Retinal pigment epithelial cell (primary cell): ENCODE measurements at regions not wholly inside any gene's neighbourhood (a gene's known extent, or its start where the extent isn't known, plus 50 kb on each side); places are given as distances from the start of the nearest gene placed in this dataset.

Experiments used
- DNase-seq: peaks from one replicate; pipeline ENCODE4 v3.0.0-alpha.2; 2010; ENCODE audit warnings: low read depth
- H3K4me3 ChIP-seq: 2 replicates; pipeline ENCODE4 v1.5.1; 2011; ENCODE audit warnings: mild to moderate bottlenecking, low read length, control low read depth, moderate library complexity
- CTCF ChIP-seq: conservative IDR thresholded peaks from 2 replicates; pipeline ENCODE4 v1.5.1; 2011; ENCODE audit warnings: low read depth, low read length, control low read depth, inconsistent platforms

- no peak for DNase-seq
- no peak overlapping the region for H3K4me3 ChIP-seq
- no peak for TF ChIP-seq CTCF
These were observed 480.0 kb upstream of the C9orf72 start for GRCh38 chr9:28053096-28053777.

- DNase-seq, result no peak
- no peak overlapping the region for H3K4me3 ChIP-seq
- TF ChIP-seq CTCF, result no peak
These were observed 482.7 kb upstream of the C9orf72 start for GRCh38 chr9:28056006-28056405.

- no peak for TF ChIP-seq CTCF
- DNase-seq, result no peak
- H3K4me3 ChIP-seq, result no peak overlapping the region
These were observed 483.2 kb upstream of the C9orf72 start for GRCh38 chr9:28056466-28056865.

GRCh38 chr9:28059192-28059591 is 485.9 kb upstream of the C9orf72 start:
- TF ChIP-seq CTCF, result no peak
- DNase-seq, result no peak
- H3K4me3 ChIP-seq, result no peak overlapping the region

- no peak overlapping the region for H3K4me3 ChIP-seq
- DNase-seq, result no peak
- TF ChIP-seq CTCF, result no peak
These were observed 491.0 kb upstream of the C9orf72 start for GRCh38 chr9:28064241-28064815.

- DNase-seq, result peak; percentile 31
- H3K4me3 ChIP-seq, result no peak overlapping the region
- peak; percentile 65 for TF ChIP-seq CTCF
These were observed 500.0 kb upstream of the C9orf72 start for GRCh38 chr9:28073270-28073669.

- no peak for DNase-seq
- no peak overlapping the region for H3K4me3 ChIP-seq
- no peak for TF ChIP-seq CTCF
These were observed 506.4 kb upstream of the C9orf72 start for GRCh38 chr9:28079677-28080076.
